ENCODE measurements at regions not wholly inside any gene's neighbourhood (a gene's known extent, or its start where the extent isn't known, plus 50 kb on each side); places are given as distances from the start of the nearest gene placed in this dataset.

- TF ChIP-seq CTCF (IDR thresholded peaks at IDR 0.05; ENCODE audit: low read depth, low read length, poor library complexity, severe bottlenecking) = no peak
- TF ChIP-seq EZH2phosphoT487 (IDR thresholded peaks at IDR 0.05; ENCODE audit: borderline replicate concordance, low read length) = no peak
These were observed 516.3 kb downstream of the BCOR start for GRCh38 chrX:39581411-39581810.

All from DOHH2 (cell line).